Nephron progenitor cell (in vitro differentiated cells): ENCODE measurements at regions not wholly inside any gene's neighbourhood (a gene's known extent, or its start where the extent isn't known, plus 50 kb on each side); places are given as distances from the start of the nearest gene placed in this dataset.
"Not testable (repeated sequence)": the region's sequence is repeated elsewhere in the genome, so short reads cannot be mapped to it uniquely, and the experiment has no call there.

ENCODE experiments used
- DNase-seq: peaks from one replicate; pipeline ENCODE4 v3.0.0; 2021
- H3K27ac Mint-ChIP-seq: 2 replicates; pipeline ENCODE4 v1.8.0; 2021; ENCODE audit warnings: mild to moderate bottlenecking, moderate library complexity, mixed read lengths
- H3K27me3 Mint-ChIP-seq: 2 replicates; pipeline ENCODE4 v1.8.0; 2021; ENCODE audit warnings: mild to moderate bottlenecking, low read depth, mixed read lengths; ENCODE audit not compliant: poor library complexity
- H3K36me3 Mint-ChIP-seq: 2 replicates; pipeline ENCODE4 v1.8.0; 2021; ENCODE audit warnings: low read depth, mixed read lengths
- H3K4me1 Mint-ChIP-seq: 2 replicates; pipeline ENCODE4 v1.8.0; 2021; ENCODE audit warnings: mixed read lengths
- H3K4me3 Mint-ChIP-seq: 2 replicates; pipeline ENCODE4 v1.8.0; 2021; ENCODE audit warnings: mild to moderate bottlenecking, moderate library complexity, mixed read lengths
- H3K9me3 Mint-ChIP-seq: 2 replicates; pipeline ENCODE4 v1.8.0; 2021; ENCODE audit warnings: mild to moderate bottlenecking, moderate library complexity, mixed read lengths
- CTCF ChIP-seq: fragments of 200-600 bp; sonication (generic); IDR thresholded peaks from 2 replicates; pipeline ENCODE4 v1.5.0; 2021; ENCODE audit warnings: antibody characterized with exemption

DNA sequence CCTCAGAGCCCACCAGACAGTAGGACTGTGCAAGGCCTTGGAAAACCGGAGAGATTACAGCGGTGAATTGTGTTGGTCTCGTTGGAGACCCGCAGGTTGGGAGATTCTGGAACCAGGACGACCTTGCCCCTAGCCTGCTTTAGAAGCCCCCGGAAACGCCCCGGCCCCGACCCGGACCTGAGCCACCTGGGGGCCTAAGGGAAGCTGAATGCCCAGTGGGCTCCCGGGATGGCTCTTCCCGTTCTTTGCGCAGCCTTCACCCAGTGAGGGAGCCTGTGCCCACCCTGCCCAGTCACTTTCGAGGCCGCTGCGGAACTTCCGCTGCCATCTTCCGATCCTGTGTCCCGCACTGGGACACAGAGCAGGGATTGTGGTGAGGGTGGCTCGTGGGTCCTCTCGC is 254.4 kb downstream of the FAM72C start:
- no peaks in the 10 kb centered on the region for H3K27me3 Mint-ChIP-seq
- H3K9me3 Mint-ChIP-seq = peaks cover 92% of the 10 kb centered on the region
- H3K36me3 Mint-ChIP-seq = no peaks in the 10 kb centered on the region
- no peak for DNase-seq
- H3K4me3 Mint-ChIP-seq = no peak overlapping the region
- no peaks in the 10 kb centered on the region for H3K4me1 Mint-ChIP-seq
- H3K27ac Mint-ChIP-seq = no peak overlapping the region
- TF ChIP-seq CTCF = no peak

DNA sequence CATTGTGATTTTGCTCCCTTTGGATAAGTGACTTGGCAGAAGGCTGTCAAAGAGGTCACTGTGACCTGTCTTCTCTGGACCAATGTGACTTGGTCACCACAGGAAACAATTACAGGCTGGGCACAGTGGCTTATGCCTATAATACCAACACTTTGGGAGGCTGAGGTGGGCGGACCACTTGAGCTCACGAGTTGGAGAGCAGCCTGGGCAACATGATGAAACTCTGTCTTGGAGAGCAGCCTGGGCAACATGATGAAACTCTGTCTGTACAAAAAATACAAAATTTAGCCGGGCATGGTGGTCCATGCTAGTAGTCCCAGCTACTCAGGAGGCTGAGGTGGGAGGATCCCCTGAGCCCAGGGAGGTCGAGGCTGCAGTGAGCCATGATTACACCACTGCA is 256.9 kb downstream of the FAM72C start:
- not testable (repeated sequence) for H3K36me3 Mint-ChIP-seq, DNase-seq, H3K4me3 Mint-ChIP-seq, H3K27ac Mint-ChIP-seq, H3K27me3 Mint-ChIP-seq, H3K4me1 Mint-ChIP-seq
- H3K9me3 Mint-ChIP-seq = peaks cover 84% of the 10 kb centered on the region

DNA sequence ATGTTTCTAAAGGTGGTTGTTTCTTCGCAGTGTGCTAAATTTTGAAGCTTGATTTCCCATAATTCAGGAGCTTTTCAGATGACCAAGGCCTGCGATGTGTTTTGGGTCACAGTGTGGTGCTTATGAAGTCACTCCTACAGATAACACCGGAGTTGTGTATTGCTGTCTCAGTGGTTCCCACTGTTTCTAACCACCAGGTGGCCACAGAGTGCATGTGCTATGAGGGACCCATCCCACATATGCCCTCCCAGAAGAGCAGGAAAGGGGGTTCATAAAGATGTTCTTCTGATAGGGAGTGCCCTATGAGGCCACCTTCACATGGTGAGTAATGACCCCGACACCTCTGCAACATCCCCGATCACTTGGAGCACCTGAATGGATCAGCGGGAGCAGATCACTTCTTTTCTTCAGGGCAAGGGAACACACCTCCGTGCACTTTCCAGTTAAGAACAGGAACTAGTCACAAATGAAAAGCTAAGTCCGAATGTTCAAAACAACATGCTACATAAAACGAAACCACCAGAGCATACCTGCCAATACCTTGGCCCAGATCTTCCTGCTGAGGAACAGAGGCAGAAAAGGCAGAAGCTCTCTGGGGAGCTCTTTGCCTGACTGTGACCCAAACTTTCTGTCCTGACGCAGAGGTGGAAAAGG is 262.1 kb downstream of the FAM72C start:
- peaks cover 82% of the 10 kb centered on the region for H3K9me3 Mint-ChIP-seq
- not testable (repeated sequence) for H3K4me1 Mint-ChIP-seq, H3K4me3 Mint-ChIP-seq, DNase-seq, H3K36me3 Mint-ChIP-seq, H3K27me3 Mint-ChIP-seq, H3K27ac Mint-ChIP-seq

GRCh38 chr1:143702739-143703138 is 269.0 kb downstream of the FAM72C start:
- not testable (repeated sequence) for H3K36me3 Mint-ChIP-seq, H3K4me1 Mint-ChIP-seq, DNase-seq, H3K27ac Mint-ChIP-seq, H3K4me3 Mint-ChIP-seq, H3K27me3 Mint-ChIP-seq
- H3K9me3 Mint-ChIP-seq = peaks cover 72% of the 10 kb centered on the region

DNA sequence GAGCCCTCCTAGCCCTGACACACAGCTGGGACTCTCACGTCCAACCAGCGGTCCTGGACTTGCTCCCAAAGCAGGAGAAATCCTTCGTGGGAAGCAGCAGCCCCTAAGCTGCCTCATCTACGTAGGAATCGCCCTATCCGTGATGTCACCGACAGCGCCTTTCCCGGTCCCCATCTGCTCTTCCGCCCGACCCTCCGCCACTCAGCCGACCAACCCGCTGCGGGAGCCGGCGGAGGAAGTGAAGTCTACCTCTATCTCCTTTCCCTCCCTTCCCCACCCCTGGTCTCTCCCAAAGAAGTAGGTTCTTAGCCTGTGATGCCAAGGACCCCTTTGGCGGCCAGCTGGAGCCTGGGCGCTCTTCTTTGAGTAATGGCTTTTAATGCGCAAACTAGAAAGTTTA is 272.1 kb downstream of the FAM72C start:
- Mint-ChIP-seq H3K36me3 (peaks cover 7% of the 10 kb centered on the region), H3K27ac (no peak overlapping the region), H3K4me1 (no peaks in the 10 kb centered on the region), H3K4me3 (no peak overlapping the region), H3K9me3 (peaks cover 71% of the 10 kb centered on the region), H3K27me3 (no peaks in the 10 kb centered on the region)
- no peak for TF ChIP-seq CTCF
- no peak for DNase-seq

DNA sequence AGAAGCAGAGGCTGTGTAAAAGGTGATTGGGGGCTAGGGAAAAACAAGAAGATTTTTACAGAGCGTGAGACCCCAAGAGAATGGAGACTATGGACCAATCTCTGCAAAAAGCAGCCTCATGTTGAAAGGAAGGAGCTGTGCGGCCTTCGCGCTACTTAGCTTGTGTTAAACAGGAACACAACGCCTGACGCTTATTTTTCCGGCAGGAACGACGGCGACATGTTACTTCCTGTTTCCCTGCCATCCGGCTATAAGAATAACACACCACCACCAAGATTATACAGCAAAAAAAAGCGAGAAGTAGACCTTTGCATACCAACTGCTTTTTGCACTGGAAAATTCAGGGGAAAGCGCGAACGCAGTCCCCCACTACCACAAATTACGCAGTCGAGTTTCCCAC is 272.7 kb downstream of the FAM72C start:
- H3K4me1 Mint-ChIP-seq = no peaks in the 10 kb centered on the region
- no peak overlapping the region for H3K4me3 Mint-ChIP-seq
- DNase-seq = no peak
- H3K27me3 Mint-ChIP-seq = no peaks in the 10 kb centered on the region
- H3K27ac Mint-ChIP-seq = no peak overlapping the region
- H3K9me3 Mint-ChIP-seq = peaks cover 71% of the 10 kb centered on the region
- H3K36me3 Mint-ChIP-seq = peaks cover 7% of the 10 kb centered on the region
- TF ChIP-seq CTCF = no peak

- no peak for TF ChIP-seq CTCF
- Mint-ChIP-seq H3K4me1 (no peaks in the 10 kb centered on the region), H3K9me3 (peaks cover 80% of the 10 kb centered on the region), H3K4me3 (no peak overlapping the region), H3K27ac (no peak overlapping the region), H3K27me3 (no peaks in the 10 kb centered on the region), H3K36me3 (peaks cover 7% of the 10 kb centered on the region)
- no peak for DNase-seq
Measured at GRCh38 chr1:143698016-143698415, 273.8 kb downstream of the FAM72C start.
